Esophagus muscularis mucosa (tissue), 4 donors: ENCODE measurements at regions not wholly inside any gene's neighbourhood (a gene's known extent, or its start where the extent isn't known, plus 50 kb on each side); places are given as distances from the start of the nearest gene placed in this dataset.

Source experiments
- DNase-seq: peaks from one replicate; pipeline ENCODE4 v3.0.0-alpha.2; 2017; ENCODE audit errors: extremely low spot score
- H3K27ac ChIP-seq, 4 donors: fragments of 200-600 bp; sonication (generic); replicated peaks in 1 of 4; 1 replicate in 3 of 4; 2 replicates in 1 of 4; pipeline ENCODE4 v1.5.1; 2016 to 2019; ENCODE audit warnings: mild to moderate bottlenecking in 1 of 4
- H3K27me3 ChIP-seq, 4 donors: fragments of 200-600 bp; sonication (generic); one replicate each; pipeline versions ENCODE4 v1.5.1 to v1.6.0; 2016 to 2019
- H3K36me3 ChIP-seq, 4 donors: fragments of 200-600 bp; sonication (generic); one replicate each; pipeline ENCODE4 v1.5.1; 2016 to 2019
- H3K4me1 ChIP-seq, 4 donors: fragments of 200-600 bp; sonication (generic); one replicate each; pipeline ENCODE4 v1.5.1; 2016 to 2019
- H3K4me3 ChIP-seq, 4 donors: fragments of 200-600 bp; sonication (generic); 1 replicate in 2 of 4; 2 replicates in 2 of 4; pipeline ENCODE4 v1.5.1; 2016 to 2019; ENCODE audit warnings: mild to moderate bottlenecking in 4 of 4, moderate library complexity in 1 of 4
- H3K9me3 ChIP-seq, 4 donors: fragments of 200-600 bp; sonication (generic); 1 replicate in 3 of 4; 2 replicates in 1 of 4; pipeline ENCODE4 v1.5.1; 2016 to 2019
- CTCF ChIP-seq, 3 experiments: fragments of 200-600 bp in 2 of 3; fragments of 450-650 bp in 1 of 3; sonication (generic) in 2 of 3; IDR thresholded peaks; one replicate each; pipeline ENCODE4 v1.5.1; 2017 to 2019; ENCODE audit warnings: antibody characterized with exemption in 3 of 3, mild to moderate bottlenecking in 2 of 3, moderate library complexity in 1 of 3
- EP300 ChIP-seq: sonication (generic); formaldehyde crosslinking; IDR thresholded peaks from one replicate; pipeline ENCODE4 v1.6.1; 2017; ENCODE audit warnings: antibody characterized with exemption
- POLR2A ChIP-seq: fragments of 450-650 bp; IDR thresholded peaks from one replicate; pipeline ENCODE4 v1.6.1; 2017; ENCODE audit warnings: antibody characterized with exemption, moderate library complexity, mild to moderate bottlenecking, low read depth
- POLR2AphosphoS5 ChIP-seq, 2 donors: sonication (generic); formaldehyde crosslinking; IDR thresholded peaks; one replicate each; pipeline ENCODE4 v1.6.1; 2017; ENCODE audit warnings: antibody characterized with exemption in 2 of 2
- WGBS: methylation state at CpG from one replicate; pipeline ENCODE4 v1.1.5; 2018; 5-methylcytosine and 5-hydroxymethylcytosine counted together
- intact Hi-C: fragments of 100-400 bp; cut with DNase I; formaldehyde crosslinking; loops from one replicate; pipeline ENCODE4 v1.15.1; 2023

- WGBS = 75% methylated on average over 3 of the region's 3 CpGs
- Histone ChIP-seq H3K4me1 (peaks cover 5 to 49% (median 37%) of the 10 kb centered on the region in 4 donors), H3K27me3 (no peaks in the 10 kb centered on the region), H3K9me3 (no peaks in the 10 kb centered on the region), H3K4me3 (no peak overlapping the region), H3K36me3 (no peaks in the 10 kb centered on the region), H3K27ac (peak overlapping the region; percentile 32 to 80 (median 58))
- TF ChIP-seq POLR2A = no peak
- TF ChIP-seq POLR2AphosphoS5 (IDR thresholded peaks at IDR 0.05) = no peak
- TF ChIP-seq CTCF (IDR thresholded peaks at IDR 0.05) = no peak
- TF ChIP-seq EP300 = no peak
- no peak for DNase-seq
- intact Hi-C loops = no loop called here
Measured at GRCh38 chr13:40231751-40232150, 434.7 kb downstream of the FOXO1 start.

GRCh38 chr13:40232311-40233040 lies 434.0 kb downstream of the FOXO1 start:
- Histone ChIP-seq H3K27me3 (no peaks in the 10 kb centered on the region), H3K4me1 (peaks cover 5 to 57% (median 40%) of the 10 kb centered on the region in 4 donors), H3K4me3 (no peak overlapping the region), H3K9me3 (no peaks in the 10 kb centered on the region), H3K36me3 (no peaks in the 10 kb centered on the region), H3K27ac (peak overlapping the region in 3 of 4 donors; percentile 53 to 83 (median 80))
- intact Hi-C loops = no loop called here
- TF ChIP-seq CTCF (IDR thresholded peaks at IDR 0.05) (no peak), POLR2A (no peak), EP300 (no peak), POLR2AphosphoS5 (IDR thresholded peaks at IDR 0.05) (no peak)
- 85% methylated on average over 3 of the region's 3 CpGs for WGBS
- no peak for DNase-seq

GRCh38 chr13:40233731-40234195 lies 432.7 kb downstream of the FOXO1 start:
- no peak for DNase-seq
- no peaks in the 10 kb centered on the region for H3K27me3 ChIP-seq
- intact Hi-C loops = no loop called here
- no peaks in the 10 kb centered on the region for H3K36me3 ChIP-seq
- H3K4me3 ChIP-seq = no peak overlapping the region
- 84% methylated on average over 8 of the region's 8 CpGs for WGBS
- peaks cover 5 to 61% (median 43%) of the 10 kb centered on the region in 4 donors for H3K4me1 ChIP-seq
- no peaks in the 10 kb centered on the region for H3K9me3 ChIP-seq
- H3K27ac ChIP-seq = peak overlapping the region; percentile 38 to 83 (median 80)
- no peak for TF ChIP-seq POLR2A

DNA sequence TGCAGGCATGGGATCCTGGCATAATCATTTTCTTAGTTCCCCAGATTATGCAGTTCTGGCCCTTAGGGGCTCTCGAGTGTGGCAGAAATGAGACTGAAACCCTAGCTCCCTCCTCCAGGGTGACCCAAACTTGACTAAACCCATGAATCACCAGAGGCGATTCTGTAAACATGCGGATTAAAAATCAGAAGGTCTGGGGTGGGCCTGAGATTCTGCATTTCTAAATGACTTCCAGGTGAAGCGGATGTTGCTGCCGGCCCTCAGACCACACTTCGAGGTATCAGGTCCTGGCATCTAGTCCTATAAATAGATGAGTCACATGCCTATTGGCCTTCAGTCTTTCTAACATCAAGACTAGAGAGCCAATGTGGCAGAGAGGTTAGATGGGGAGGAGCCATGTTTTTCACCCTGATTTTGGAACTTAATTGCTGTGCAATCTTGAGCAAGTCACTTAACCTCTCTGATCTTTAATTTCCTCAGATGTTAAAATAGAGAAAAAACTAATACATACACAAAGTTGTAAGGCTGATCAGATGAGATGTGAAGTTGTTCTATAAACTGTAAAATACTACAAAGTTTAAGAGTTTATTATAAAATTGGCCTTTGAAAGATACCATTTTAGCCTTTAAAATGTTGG lies 431.2 kb downstream of the FOXO1 start:
- Histone ChIP-seq H3K27me3 (no peaks in the 10 kb centered on the region), H3K27ac (peak overlapping the region; percentile 79 to 83 (median 80)), H3K9me3 (no peaks in the 10 kb centered on the region), H3K4me1 (peaks cover 5 to 61% (median 41%) of the 10 kb centered on the region in 4 donors), H3K4me3 (no peak overlapping the region), H3K36me3 (no peaks in the 10 kb centered on the region)
- TF ChIP-seq POLR2AphosphoS5 (IDR thresholded peaks at IDR 0.05) (no peak), EP300 (no peak), POLR2A (no peak), CTCF (IDR thresholded peaks at IDR 0.05) (no peak)
- intact Hi-C loops = no loop called here
- 75% methylated on average over 6 of the region's 6 CpGs for WGBS
- no peak for DNase-seq

GRCh38 chr13:40236566-40237168 lies 429.8 kb downstream of the FOXO1 start:
- peaks cover 0 to 51% (median 29%) of the 10 kb centered on the region in 4 donors for H3K4me1 ChIP-seq
- H3K4me3 ChIP-seq = no peak overlapping the region
- H3K27ac ChIP-seq = peak overlapping the region; percentile 79 to 83 (median 80)
- H3K9me3 ChIP-seq = no peaks in the 10 kb centered on the region
- 65% methylated on average over 12 of the region's 12 CpGs for WGBS
- DNase-seq = no peak
- intact Hi-C loops = no loop called here
- H3K36me3 ChIP-seq = no peaks in the 10 kb centered on the region
- no peaks in the 10 kb centered on the region for H3K27me3 ChIP-seq
- peak in 1 of 2 donors; percentile 57 for TF ChIP-seq POLR2AphosphoS5 (IDR thresholded peaks at IDR 0.05)
- no peak for TF ChIP-seq CTCF (IDR thresholded peaks at IDR 0.05)
